Neutrophil (primary cell): ENCODE measurements at regions not wholly inside any gene's neighbourhood (a gene's known extent, or its start where the extent isn't known, plus 50 kb on each side); places are given as distances from the start of the nearest gene placed in this dataset.
A peak's percentile ranks its signal among the peaks of the same experiment; 100 is the strongest.

ENCODE experiments used
- H3K27ac ChIP-seq: fragments of 200-600 bp; sonication (generic); 2 replicates; pipeline ENCODE4 v1.5.1; 2016; ENCODE audit warnings: mild to moderate bottlenecking, moderate library complexity
- H3K27me3 ChIP-seq: fragments of 200-600 bp; sonication (generic); 2 replicates; pipeline ENCODE4 v1.6.0; 2016; ENCODE audit warnings: mild to moderate bottlenecking
- H3K36me3 ChIP-seq: fragments of 200-600 bp; sonication (generic); 2 replicates; pipeline ENCODE4 v1.5.1; 2017
- H3K4me1 ChIP-seq, 2 experiments: fragments of 200-600 bp in 1 of 2; sonication (generic) in 1 of 2; 1 replicate in 1 of 2; 2 replicates in 1 of 2; pipeline versions ENCODE4 v1.5.1 to v1.6.1; 2013 to 2016; ENCODE audit warnings: low read depth in 1 of 2, low read length in 1 of 2, mild to moderate bottlenecking in 1 of 2, moderate library complexity in 1 of 2; ENCODE audit not compliant: control insufficient read depth in 1 of 2, insufficient read depth in 1 of 2
- H3K4me3 ChIP-seq, 2 experiments: fragments of 200-600 bp in 1 of 2; sonication (generic) in 1 of 2; 1 replicate in 1 of 2; 2 replicates in 1 of 2; pipeline ENCODE4 v1.5.1; 2013 to 2016; ENCODE audit warnings: low read depth in 1 of 2, low read length in 1 of 2, mild to moderate bottlenecking in 1 of 2, moderate library complexity in 1 of 2
- H3K9me3 ChIP-seq: fragments of 200-600 bp; sonication (generic); 2 replicates; pipeline ENCODE4 v1.5.1; 2016
- TF ChIP-seq, protein P1 (sequence below): fragments of 200-600 bp; sonication (generic); IDR thresholded peaks from 2 replicates; pipeline ENCODE4 v1.5.1; 2016; ENCODE audit warnings: antibody characterized with exemption

DNA sequence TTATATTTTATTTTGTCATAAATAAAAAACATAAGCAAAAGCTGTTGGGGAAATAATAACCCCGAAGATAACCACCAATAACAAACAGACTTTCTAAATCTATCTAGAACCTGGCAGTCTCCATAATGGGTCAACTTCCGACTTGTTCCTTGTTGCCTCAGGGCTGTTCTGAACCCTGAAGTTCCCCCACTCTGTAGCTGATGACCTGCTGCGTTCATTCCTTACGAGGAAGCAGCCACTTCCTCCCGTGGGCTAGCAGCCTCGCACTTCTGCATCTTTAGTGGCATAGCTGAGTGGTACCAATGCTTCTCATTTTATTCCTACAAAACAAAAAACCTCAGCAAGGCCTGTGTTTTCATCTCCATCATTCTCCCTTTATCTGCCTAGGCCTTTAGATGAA is 103.0 kb downstream of the PLEKHG1 start:
- Histone ChIP-seq H3K4me3 (no peak overlapping the region), H3K9me3 (no peaks in the 10 kb centered on the region), H3K27me3 (no peaks in the 10 kb centered on the region), H3K36me3 (no peaks in the 10 kb centered on the region), H3K27ac (peak overlapping the region; percentile 33), H3K4me1 (no peaks in the 10 kb centered on the region)
- TF ChIP-seq, protein P1, sequence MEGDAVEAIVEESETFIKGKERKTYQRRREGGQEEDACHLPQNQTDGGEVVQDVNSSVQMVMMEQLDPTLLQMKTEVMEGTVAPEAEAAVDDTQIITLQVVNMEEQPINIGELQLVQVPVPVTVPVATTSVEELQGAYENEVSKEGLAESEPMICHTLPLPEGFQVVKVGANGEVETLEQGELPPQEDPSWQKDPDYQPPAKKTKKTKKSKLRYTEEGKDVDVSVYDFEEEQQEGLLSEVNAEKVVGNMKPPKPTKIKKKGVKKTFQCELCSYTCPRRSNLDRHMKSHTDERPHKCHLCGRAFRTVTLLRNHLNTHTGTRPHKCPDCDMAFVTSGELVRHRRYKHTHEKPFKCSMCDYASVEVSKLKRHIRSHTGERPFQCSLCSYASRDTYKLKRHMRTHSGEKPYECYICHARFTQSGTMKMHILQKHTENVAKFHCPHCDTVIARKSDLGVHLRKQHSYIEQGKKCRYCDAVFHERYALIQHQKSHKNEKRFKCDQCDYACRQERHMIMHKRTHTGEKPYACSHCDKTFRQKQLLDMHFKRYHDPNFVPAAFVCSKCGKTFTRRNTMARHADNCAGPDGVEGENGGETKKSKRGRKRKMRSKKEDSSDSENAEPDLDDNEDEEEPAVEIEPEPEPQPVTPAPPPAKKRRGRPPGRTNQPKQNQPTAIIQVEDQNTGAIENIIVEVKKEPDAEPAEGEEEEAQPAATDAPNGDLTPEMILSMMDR: no peak

DNA sequence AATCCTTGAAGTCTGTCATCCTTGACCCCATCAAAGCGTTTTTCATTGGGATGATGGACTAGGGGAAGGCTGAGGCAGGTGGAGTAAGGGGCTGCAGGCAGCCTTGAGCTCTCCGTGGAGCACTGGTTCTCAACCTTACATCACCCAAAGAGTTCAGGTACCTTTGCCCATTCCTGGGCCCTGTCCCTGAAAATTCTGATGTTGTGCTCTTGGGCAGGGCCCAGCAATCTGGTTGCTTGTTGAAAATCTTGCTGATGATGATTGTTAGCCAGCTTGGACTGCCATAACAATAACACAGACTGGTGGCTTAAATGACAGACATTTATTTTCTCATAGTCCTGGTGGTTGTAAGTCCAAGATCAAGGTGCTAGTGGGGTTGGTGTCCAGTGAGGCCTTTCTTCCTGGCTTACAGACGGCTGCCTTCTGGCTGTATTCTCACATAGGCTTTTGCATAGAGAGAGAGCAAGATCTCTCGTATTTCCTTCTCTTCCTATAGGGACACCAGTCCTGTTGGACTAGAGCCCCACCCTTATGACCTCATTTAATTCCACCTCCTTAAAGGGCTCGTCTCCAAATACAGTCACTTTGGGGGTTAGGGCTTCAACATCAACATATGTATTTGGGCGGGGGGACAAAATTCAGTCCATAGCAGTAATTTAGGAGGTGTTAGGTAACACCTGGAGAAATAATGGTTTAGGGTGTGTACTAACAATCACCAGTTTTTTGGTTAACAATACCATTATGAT is 104.9 kb downstream of the PLEKHG1 start:
- Histone ChIP-seq H3K27ac (no peak overlapping the region), H3K4me1 (no peaks in the 10 kb centered on the region), H3K9me3 (no peaks in the 10 kb centered on the region), H3K27me3 (no peaks in the 10 kb centered on the region), H3K36me3 (no peaks in the 10 kb centered on the region), H3K4me3 (no peak overlapping the region)
- TF ChIP-seq, protein P1: no peak

DNA sequence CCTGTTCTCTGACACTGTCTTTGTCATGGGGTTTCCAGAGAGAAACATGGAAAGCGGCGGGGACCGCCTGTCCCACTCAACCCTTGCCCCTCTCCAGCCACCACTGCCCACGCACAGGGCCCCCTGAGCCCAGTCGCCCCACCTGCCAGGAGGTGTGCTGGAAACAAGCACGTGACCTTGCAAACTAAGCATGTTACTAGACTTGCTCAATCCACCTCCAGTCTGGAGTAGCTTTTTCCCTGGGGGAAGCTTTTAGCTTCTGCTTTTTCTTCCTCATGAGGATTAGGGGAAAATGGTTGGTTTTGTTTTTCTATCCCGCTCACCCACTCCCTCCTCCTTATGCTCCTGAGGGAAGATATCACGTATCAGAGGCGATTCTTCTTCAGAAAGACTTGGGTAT is 105.7 kb downstream of the PLEKHG1 start:
- H3K9me3 ChIP-seq: no peaks in the 10 kb centered on the region
- no peaks in the 10 kb centered on the region for H3K4me1 ChIP-seq
- no peak overlapping the region for H3K4me3 ChIP-seq
- no peaks in the 10 kb centered on the region for H3K36me3 ChIP-seq
- TF ChIP-seq, protein P1: no peak
- H3K27me3 ChIP-seq: no peaks in the 10 kb centered on the region
- no peak overlapping the region for H3K27ac ChIP-seq

DNA sequence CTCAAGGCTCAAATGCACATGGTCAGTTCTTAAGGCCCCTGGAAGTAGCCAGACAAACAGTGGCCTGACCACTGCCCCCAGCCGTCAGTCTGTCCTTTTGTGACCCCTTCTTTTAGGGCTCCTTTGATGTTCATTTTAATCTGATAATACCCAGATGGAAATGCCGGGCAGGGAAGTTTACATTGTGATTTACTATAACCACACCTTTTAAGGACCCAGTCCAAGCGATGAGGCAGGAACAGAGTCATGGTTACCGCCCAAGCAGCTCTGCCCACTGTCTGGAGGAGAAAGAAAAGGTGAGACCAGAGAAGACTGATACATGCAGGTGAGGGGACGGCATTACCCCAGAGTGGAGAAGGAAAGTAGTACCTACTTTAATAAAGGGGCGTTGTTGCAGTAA is 110.6 kb downstream of the PLEKHG1 start:
- Histone ChIP-seq H3K4me3 (no peak overlapping the region), H3K36me3 (no peaks in the 10 kb centered on the region), H3K9me3 (no peaks in the 10 kb centered on the region), H3K27ac (no peak overlapping the region), H3K27me3 (peaks cover 11% of the 10 kb centered on the region), H3K4me1 (no peaks in the 10 kb centered on the region)
- TF ChIP-seq, protein P1: no peak

DNA sequence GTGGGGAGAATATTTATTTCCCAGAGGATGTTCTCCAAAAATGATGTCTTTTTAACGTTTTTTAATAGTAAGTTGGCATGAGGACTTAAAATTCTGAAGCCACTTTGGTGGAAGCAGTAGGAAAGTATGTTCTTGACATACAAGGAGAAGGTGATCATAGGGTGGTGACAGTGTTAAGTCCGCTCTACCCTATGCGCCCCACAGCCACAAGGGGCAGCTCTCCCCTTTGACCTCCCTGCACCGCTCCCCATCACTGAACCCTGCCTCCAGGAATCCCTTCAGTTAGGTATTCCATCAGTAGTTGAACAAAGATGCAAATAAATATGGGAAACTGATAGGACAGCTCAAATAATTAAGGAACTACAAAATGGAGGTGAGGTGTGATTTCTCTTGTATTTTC is 111.4 kb downstream of the PLEKHG1 start:
- no peak overlapping the region for H3K27ac ChIP-seq
- TF ChIP-seq, protein P1: no peak
- no peak overlapping the region for H3K4me3 ChIP-seq
- H3K27me3 ChIP-seq: peaks cover 11% of the 10 kb centered on the region
- H3K4me1 ChIP-seq: no peaks in the 10 kb centered on the region
- H3K36me3 ChIP-seq: no peaks in the 10 kb centered on the region
- no peaks in the 10 kb centered on the region for H3K9me3 ChIP-seq
